Endothelial cell (in vitro differentiated cells): ENCODE measurements at regions not wholly inside any gene's neighbourhood (a gene's known extent, or its start where the extent isn't known, plus 50 kb on each side); places are given as distances from the start of the nearest gene placed in this dataset.

Experiments used
- DNase-seq: peaks from one replicate; pipeline ENCODE4 v3.0.0; 2021; ENCODE audit warnings: low spot score
- H3K27ac Mint-ChIP-seq: one replicate; pipeline ENCODE4 v1.8.0; 2021; ENCODE audit warnings: mixed read lengths, inconsistent platforms; ENCODE audit not compliant: unreplicated experiment
- H3K27me3 Mint-ChIP-seq: one replicate; pipeline ENCODE4 v1.8.0; 2021; ENCODE audit warnings: mild to moderate bottlenecking, moderate library complexity, mixed read lengths, inconsistent platforms; ENCODE audit not compliant: unreplicated experiment
- H3K36me3 Mint-ChIP-seq: one replicate; pipeline ENCODE4 v1.8.0; 2021; ENCODE audit warnings: mild to moderate bottlenecking, low read depth, mixed read lengths, inconsistent platforms; ENCODE audit not compliant: unreplicated experiment
- H3K4me1 Mint-ChIP-seq: one replicate; pipeline ENCODE4 v1.8.0; 2021; ENCODE audit warnings: mild to moderate bottlenecking, mixed read lengths, inconsistent platforms; ENCODE audit not compliant: unreplicated experiment
- H3K4me3 Mint-ChIP-seq: one replicate; pipeline ENCODE4 v1.8.0; 2021; ENCODE audit warnings: mild to moderate bottlenecking, mixed read lengths, inconsistent platforms; ENCODE audit not compliant: unreplicated experiment
- H3K9me3 Mint-ChIP-seq: one replicate; pipeline ENCODE4 v1.8.0; 2021; ENCODE audit warnings: mixed read lengths, inconsistent platforms; ENCODE audit not compliant: unreplicated experiment
- TF ChIP-seq, protein P1 (sequence below): fragments of 200-600 bp; sonication (generic); IDR thresholded peaks from one replicate; pipeline ENCODE4 v1.5.0; 2021; ENCODE audit warnings: antibody characterized with exemption; ENCODE audit not compliant: unreplicated experiment

DNA sequence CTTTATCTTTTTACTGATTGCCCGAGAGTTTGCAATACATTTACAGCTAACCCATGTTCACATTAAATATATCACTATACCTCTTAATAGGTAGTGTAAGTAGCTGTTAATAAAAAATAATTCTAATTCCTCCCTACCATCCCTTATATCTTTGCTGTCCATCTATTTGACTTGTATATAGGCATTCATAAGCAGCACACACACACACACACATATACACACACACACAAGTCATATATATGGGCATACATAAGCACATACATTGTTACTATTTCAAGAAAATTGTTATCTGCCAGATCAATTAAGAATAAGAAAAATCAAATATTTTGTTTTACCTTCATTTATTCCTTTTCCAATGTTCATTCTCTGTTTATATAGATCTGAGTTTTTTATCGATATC is 176.4 kb downstream of the PPP1R3A start:
- Mint-ChIP-seq H3K4me1 (no peaks in the 10 kb centered on the region), H3K4me3 (no peak overlapping the region), H3K36me3 (no peaks in the 10 kb centered on the region), H3K27ac (no peak overlapping the region), H3K27me3 (no peaks in the 10 kb centered on the region), H3K9me3 (no peaks in the 10 kb centered on the region)
- DNase-seq = no peak
- TF ChIP-seq, protein P1, sequence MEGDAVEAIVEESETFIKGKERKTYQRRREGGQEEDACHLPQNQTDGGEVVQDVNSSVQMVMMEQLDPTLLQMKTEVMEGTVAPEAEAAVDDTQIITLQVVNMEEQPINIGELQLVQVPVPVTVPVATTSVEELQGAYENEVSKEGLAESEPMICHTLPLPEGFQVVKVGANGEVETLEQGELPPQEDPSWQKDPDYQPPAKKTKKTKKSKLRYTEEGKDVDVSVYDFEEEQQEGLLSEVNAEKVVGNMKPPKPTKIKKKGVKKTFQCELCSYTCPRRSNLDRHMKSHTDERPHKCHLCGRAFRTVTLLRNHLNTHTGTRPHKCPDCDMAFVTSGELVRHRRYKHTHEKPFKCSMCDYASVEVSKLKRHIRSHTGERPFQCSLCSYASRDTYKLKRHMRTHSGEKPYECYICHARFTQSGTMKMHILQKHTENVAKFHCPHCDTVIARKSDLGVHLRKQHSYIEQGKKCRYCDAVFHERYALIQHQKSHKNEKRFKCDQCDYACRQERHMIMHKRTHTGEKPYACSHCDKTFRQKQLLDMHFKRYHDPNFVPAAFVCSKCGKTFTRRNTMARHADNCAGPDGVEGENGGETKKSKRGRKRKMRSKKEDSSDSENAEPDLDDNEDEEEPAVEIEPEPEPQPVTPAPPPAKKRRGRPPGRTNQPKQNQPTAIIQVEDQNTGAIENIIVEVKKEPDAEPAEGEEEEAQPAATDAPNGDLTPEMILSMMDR = no peak

DNA sequence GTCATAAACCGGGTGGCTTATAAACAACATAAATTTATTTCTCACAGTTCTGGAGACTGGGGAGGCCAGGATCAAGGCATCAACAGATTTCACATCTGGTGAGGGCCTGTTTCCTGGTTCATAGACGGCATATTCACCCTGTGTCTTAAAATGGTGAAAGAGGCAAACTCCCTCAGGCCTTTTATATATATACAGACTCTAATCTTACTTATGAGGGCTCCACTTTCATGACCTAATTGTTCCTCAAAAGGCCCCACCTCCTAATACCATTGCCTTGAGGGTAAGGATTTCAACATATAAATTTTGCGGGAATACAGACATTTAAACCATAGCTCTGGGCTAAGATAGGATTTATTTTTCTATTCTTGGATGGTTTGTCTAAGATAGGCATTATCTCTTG is 187.2 kb downstream of the PPP1R3A start:
- H3K4me1 Mint-ChIP-seq = no peaks in the 10 kb centered on the region
- H3K36me3 Mint-ChIP-seq = no peaks in the 10 kb centered on the region
- H3K27ac Mint-ChIP-seq = no peak overlapping the region
- H3K9me3 Mint-ChIP-seq = no peaks in the 10 kb centered on the region
- no peaks in the 10 kb centered on the region for H3K27me3 Mint-ChIP-seq
- no peak for DNase-seq
- TF ChIP-seq, protein P1 = no peak
- no peak overlapping the region for H3K4me3 Mint-ChIP-seq

DNA sequence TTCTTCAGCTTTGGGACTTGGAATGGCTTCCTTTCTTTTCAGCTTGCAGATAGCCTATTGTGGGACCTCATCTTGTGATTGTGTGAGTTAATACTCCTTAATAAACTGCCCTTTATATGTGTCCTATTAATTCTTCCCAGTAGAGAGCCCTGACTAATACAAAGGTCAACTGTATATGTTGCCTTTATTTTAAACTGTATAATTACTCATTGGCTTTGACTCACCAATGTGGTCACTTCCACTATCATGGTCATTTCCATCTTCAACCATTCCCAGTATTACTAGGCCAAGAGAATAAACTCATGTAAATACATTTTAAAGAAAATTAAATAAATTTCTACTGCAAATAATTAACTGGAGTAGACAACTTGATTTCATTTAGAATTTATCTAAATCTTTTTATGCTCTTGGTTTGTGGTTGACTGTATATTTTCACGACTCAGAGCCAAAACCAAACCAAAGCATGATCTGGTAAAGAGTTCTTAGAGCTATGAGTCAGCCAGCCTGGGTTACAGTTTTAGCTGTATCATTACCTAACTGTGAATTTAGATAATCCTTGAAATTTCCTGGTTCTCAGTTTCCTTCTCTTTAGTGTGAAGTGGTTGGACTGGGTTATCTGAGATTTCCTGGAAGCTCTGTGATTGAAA is 188.4 kb downstream of the PPP1R3A start:
- Mint-ChIP-seq H3K4me3 (no peak overlapping the region), H3K36me3 (no peaks in the 10 kb centered on the region), H3K27me3 (no peaks in the 10 kb centered on the region), H3K9me3 (no peaks in the 10 kb centered on the region), H3K4me1 (no peaks in the 10 kb centered on the region), H3K27ac (no peak overlapping the region)
- TF ChIP-seq, protein P1 = no peak
- no peak for DNase-seq

DNA sequence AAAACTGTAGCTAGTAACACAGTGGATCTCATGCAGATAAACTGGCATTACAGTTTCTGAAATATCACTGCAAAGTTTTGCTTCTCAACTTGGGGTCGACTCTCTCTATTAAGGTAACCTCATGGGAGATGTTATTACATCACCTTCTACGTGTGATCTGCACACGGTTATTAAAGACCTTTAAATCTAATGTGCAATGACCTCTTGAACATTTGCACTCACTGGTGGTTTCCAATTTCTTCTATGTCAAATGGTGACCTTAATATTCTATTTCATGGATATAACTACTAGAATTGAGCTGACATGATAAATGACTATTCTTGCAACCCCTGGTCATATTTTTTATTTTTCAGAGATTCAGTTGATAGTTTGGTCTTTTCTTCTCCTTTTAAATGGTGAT is 191.3 kb downstream of the PPP1R3A start:
- TF ChIP-seq, protein P1 = no peak
- Mint-ChIP-seq H3K36me3 (no peaks in the 10 kb centered on the region), H3K27me3 (no peaks in the 10 kb centered on the region), H3K9me3 (no peaks in the 10 kb centered on the region), H3K4me1 (no peaks in the 10 kb centered on the region), H3K4me3 (no peak overlapping the region), H3K27ac (no peak overlapping the region)
- DNase-seq = no peak

DNA sequence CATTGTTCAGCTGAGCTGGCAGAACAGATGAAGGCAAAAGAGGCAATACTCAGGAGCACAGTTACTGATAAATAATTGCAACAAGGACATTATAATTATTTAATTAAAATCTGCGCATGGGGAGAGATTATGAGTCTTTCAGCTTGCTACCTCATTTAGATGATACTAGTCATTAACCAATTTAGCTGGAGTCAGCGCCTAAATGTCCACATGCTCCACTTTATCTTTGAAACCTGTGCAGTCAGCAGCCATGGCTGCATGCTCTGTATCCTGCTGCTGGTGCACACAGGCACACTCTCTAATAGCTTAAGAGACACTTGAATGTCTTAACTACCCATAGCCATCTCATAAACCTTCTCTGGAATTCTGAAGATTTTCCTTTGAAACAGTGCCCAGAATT is 196.8 kb downstream of the PPP1R3A start:
- Mint-ChIP-seq H3K4me1 (no peaks in the 10 kb centered on the region), H3K27me3 (peaks cover 2% of the 10 kb centered on the region), H3K9me3 (no peaks in the 10 kb centered on the region)

More for the DNA sequence above, 196.8 kb downstream of the PPP1R3A start:
- Mint-ChIP-seq H3K27ac (no peak overlapping the region), H3K4me3 (no peak overlapping the region), H3K36me3 (no peaks in the 10 kb centered on the region)
- TF ChIP-seq, protein P1 = no peak
- DNase-seq = no peak
